ENCODE measurements at regions not wholly inside any gene's neighbourhood (a gene's known extent, or its start where the extent isn't known, plus 50 kb on each side); places are given as distances from the start of the nearest gene placed in this dataset.
"Not testable (repeated sequence)": the region's sequence is repeated elsewhere in the genome, so short reads cannot be mapped to it uniquely, and the experiment has no call there.

- Histone ChIP-seq H3K4me3 (ENCODE audit: low read depth in 1 of 2, low read length in 2 of 2) (no peak overlapping the region), H3K4me1 (ENCODE audit: control insufficient read depth in 2 of 2, insufficient read depth in 2 of 2, low read length in 1 of 2) (peaks cover 0 to 3% of the 10 kb centered on the region in 2 donors), H3K27ac (ENCODE audit: low read depth in 2 of 2, low read length in 1 of 2) (no peak overlapping the region), H3K36me3 (ENCODE audit: control insufficient read depth in 2 of 2, insufficient read depth in 2 of 2, low read length in 1 of 2) (no peaks in the 10 kb centered on the region), H3K9me3 (ENCODE audit: control insufficient read depth in 2 of 2, insufficient read depth in 1 of 2, low read depth in 1 of 2, low read length in 1 of 2) (no peaks in the 10 kb centered on the region), H3K27me3 (ENCODE audit: control insufficient read depth in 1 of 2, insufficient read depth in 2 of 2, low read length in 2 of 2) (no peaks in the 10 kb centered on the region)
- WGBS, 2 donors = 12 to 57% methylated on average over 1 of the region's 1 CpG
These were observed 489.4 kb upstream of the TNP1 start for GRCh38 chr2:217349251-217349650.

GRCh38 chr2:217347630-217348029 lies 487.8 kb upstream of the TNP1 start:
- H3K4me1 ChIP-seq (ENCODE audit: control insufficient read depth in 2 of 2, insufficient read depth in 2 of 2, low read length in 1 of 2); H3K27me3 ChIP-seq (ENCODE audit: control insufficient read depth in 1 of 2, insufficient read depth in 2 of 2, low read length in 2 of 2); H3K36me3 ChIP-seq (ENCODE audit: control insufficient read depth in 2 of 2, insufficient read depth in 2 of 2, low read length in 1 of 2); H3K27ac ChIP-seq (ENCODE audit: low read depth in 2 of 2, low read length in 1 of 2); H3K9me3 ChIP-seq (ENCODE audit: control insufficient read depth in 2 of 2, insufficient read depth in 1 of 2, low read depth in 1 of 2, low read length in 1 of 2); H3K4me3 ChIP-seq (ENCODE audit: low read depth in 1 of 2, low read length in 2 of 2): not testable (repeated sequence)
- 18% methylated on average over 3 of the region's 3 CpGs for WGBS, 2 donors

- 74 to 95% methylated on average over 1 of the region's 1 CpG for WGBS, 2 donors
- not testable (repeated sequence) for H3K36me3 ChIP-seq (ENCODE audit: control insufficient read depth in 2 of 2, insufficient read depth in 2 of 2, low read length in 1 of 2); H3K4me1 ChIP-seq (ENCODE audit: control insufficient read depth in 2 of 2, insufficient read depth in 2 of 2, low read length in 1 of 2); H3K4me3 ChIP-seq (ENCODE audit: low read depth in 1 of 2, low read length in 2 of 2); H3K9me3 ChIP-seq (ENCODE audit: control insufficient read depth in 2 of 2, insufficient read depth in 1 of 2, low read depth in 1 of 2, low read length in 1 of 2); H3K27me3 ChIP-seq (ENCODE audit: control insufficient read depth in 1 of 2, insufficient read depth in 2 of 2, low read length in 2 of 2); H3K27ac ChIP-seq (ENCODE audit: low read depth in 2 of 2, low read length in 1 of 2)
These were observed 486.2 kb upstream of the TNP1 start for GRCh38 chr2:217346043-217346442.

- H3K4me3 ChIP-seq (ENCODE audit: low read depth in 1 of 2, low read length in 2 of 2) = no peak overlapping the region
- H3K36me3 ChIP-seq (ENCODE audit: control insufficient read depth in 2 of 2, insufficient read depth in 2 of 2, low read length in 1 of 2) = no peaks in the 10 kb centered on the region
- H3K4me1 ChIP-seq (ENCODE audit: control insufficient read depth in 2 of 2, insufficient read depth in 2 of 2, low read length in 1 of 2) = no peaks in the 10 kb centered on the region
- no peaks in the 10 kb centered on the region for H3K27me3 ChIP-seq (ENCODE audit: control insufficient read depth in 1 of 2, insufficient read depth in 2 of 2, low read length in 2 of 2)
- no peaks in the 10 kb centered on the region for H3K9me3 ChIP-seq (ENCODE audit: control insufficient read depth in 2 of 2, insufficient read depth in 1 of 2, low read depth in 1 of 2, low read length in 1 of 2)
- 89 to 91% methylated on average over 1 of the region's 1 CpG for WGBS, 2 donors
- no peak overlapping the region for H3K27ac ChIP-seq (ENCODE audit: low read depth in 2 of 2, low read length in 1 of 2)
These were observed 481.0 kb upstream of the TNP1 start for GRCh38 chr2:217340899-217341298.

- H3K9me3 ChIP-seq (ENCODE audit: control insufficient read depth in 2 of 2, insufficient read depth in 1 of 2, low read depth in 1 of 2, low read length in 1 of 2) = no peaks in the 10 kb centered on the region
- no peaks in the 10 kb centered on the region for H3K27me3 ChIP-seq (ENCODE audit: control insufficient read depth in 1 of 2, insufficient read depth in 2 of 2, low read length in 2 of 2)
- H3K4me3 ChIP-seq (ENCODE audit: low read depth in 1 of 2, low read length in 2 of 2) = no peak overlapping the region
- H3K36me3 ChIP-seq (ENCODE audit: control insufficient read depth in 2 of 2, insufficient read depth in 2 of 2, low read length in 1 of 2) = no peaks in the 10 kb centered on the region
- H3K4me1 ChIP-seq (ENCODE audit: control insufficient read depth in 2 of 2, insufficient read depth in 2 of 2, low read length in 1 of 2) = no peaks in the 10 kb centered on the region
- no peak overlapping the region for H3K27ac ChIP-seq (ENCODE audit: low read depth in 2 of 2, low read length in 1 of 2)
These were observed 480.3 kb upstream of the TNP1 start for GRCh38 chr2:217340176-217340575.

GRCh38 chr2:217339753-217340152 lies 479.9 kb upstream of the TNP1 start:
- WGBS, 2 donors = 92 to 95% methylated on average over 5 of the region's 5 CpGs
- no peaks in the 10 kb centered on the region for H3K36me3 ChIP-seq (ENCODE audit: control insufficient read depth in 2 of 2, insufficient read depth in 2 of 2, low read length in 1 of 2)

GRCh38 chr2:217338306-217338916 lies 478.5 kb upstream of the TNP1 start:
- Histone ChIP-seq H3K4me1 (ENCODE audit: control insufficient read depth in 2 of 2, insufficient read depth in 2 of 2, low read length in 1 of 2) (no peaks in the 10 kb centered on the region), H3K27ac (ENCODE audit: low read depth in 2 of 2, low read length in 1 of 2) (no peak overlapping the region), H3K9me3 (ENCODE audit: control insufficient read depth in 2 of 2, insufficient read depth in 1 of 2, low read depth in 1 of 2, low read length in 1 of 2) (no peaks in the 10 kb centered on the region), H3K4me3 (ENCODE audit: low read depth in 1 of 2, low read length in 2 of 2) (no peak overlapping the region), H3K27me3 (ENCODE audit: control insufficient read depth in 1 of 2, insufficient read depth in 2 of 2, low read length in 2 of 2) (no peaks in the 10 kb centered on the region), H3K36me3 (ENCODE audit: control insufficient read depth in 2 of 2, insufficient read depth in 2 of 2, low read length in 1 of 2) (no peaks in the 10 kb centered on the region)
- 68 to 73% methylated on average over 4 of the region's 4 CpGs for WGBS, 2 donors

More at GRCh38 chr2:217339753-217340152, 479.9 kb upstream of the TNP1 start:
- no peaks in the 10 kb centered on the region for H3K9me3 ChIP-seq (ENCODE audit: control insufficient read depth in 2 of 2, insufficient read depth in 1 of 2, low read depth in 1 of 2, low read length in 1 of 2)
- H3K27me3 ChIP-seq (ENCODE audit: control insufficient read depth in 1 of 2, insufficient read depth in 2 of 2, low read length in 2 of 2) = no peaks in the 10 kb centered on the region
- no peak overlapping the region for H3K27ac ChIP-seq (ENCODE audit: low read depth in 2 of 2, low read length in 1 of 2)
- no peaks in the 10 kb centered on the region for H3K4me1 ChIP-seq (ENCODE audit: control insufficient read depth in 2 of 2, insufficient read depth in 2 of 2, low read length in 1 of 2)
- no peak overlapping the region for H3K4me3 ChIP-seq (ENCODE audit: low read depth in 1 of 2, low read length in 2 of 2)

- no peaks in the 10 kb centered on the region for H3K4me1 ChIP-seq (ENCODE audit: control insufficient read depth in 2 of 2, insufficient read depth in 2 of 2, low read length in 1 of 2)
- no peaks in the 10 kb centered on the region for H3K27me3 ChIP-seq (ENCODE audit: control insufficient read depth in 1 of 2, insufficient read depth in 2 of 2, low read length in 2 of 2)
- 83 to 95% methylated on average over 3 of the region's 3 CpGs for WGBS, 2 donors
- no peaks in the 10 kb centered on the region for H3K9me3 ChIP-seq (ENCODE audit: control insufficient read depth in 2 of 2, insufficient read depth in 1 of 2, low read depth in 1 of 2, low read length in 1 of 2)
- no peaks in the 10 kb centered on the region for H3K36me3 ChIP-seq (ENCODE audit: control insufficient read depth in 2 of 2, insufficient read depth in 2 of 2, low read length in 1 of 2)
- no peak overlapping the region for H3K27ac ChIP-seq (ENCODE audit: low read depth in 2 of 2, low read length in 1 of 2)
- no peak overlapping the region for H3K4me3 ChIP-seq (ENCODE audit: low read depth in 1 of 2, low read length in 2 of 2)
These were observed 477.9 kb upstream of the TNP1 start for GRCh38 chr2:217337771-217338170.

- Histone ChIP-seq H3K9me3 (ENCODE audit: control insufficient read depth in 2 of 2, insufficient read depth in 1 of 2, low read depth in 1 of 2, low read length in 1 of 2) (no peaks in the 10 kb centered on the region), H3K4me1 (ENCODE audit: control insufficient read depth in 2 of 2, insufficient read depth in 2 of 2, low read length in 1 of 2) (no peaks in the 10 kb centered on the region), H3K27me3 (ENCODE audit: control insufficient read depth in 1 of 2, insufficient read depth in 2 of 2, low read length in 2 of 2) (no peaks in the 10 kb centered on the region), H3K36me3 (ENCODE audit: control insufficient read depth in 2 of 2, insufficient read depth in 2 of 2, low read length in 1 of 2) (no peaks in the 10 kb centered on the region), H3K27ac (ENCODE audit: low read depth in 2 of 2, low read length in 1 of 2) (no peak overlapping the region), H3K4me3 (ENCODE audit: low read depth in 1 of 2, low read length in 2 of 2) (no peak overlapping the region)
- 89 to 94% methylated on average over 4 of the region's 4 CpGs for whole genome bisulfite sequencing, 2 donors
These were observed 476.8 kb upstream of the TNP1 start for GRCh38 chr2:217336694-217337093.

- Histone ChIP-seq H3K9me3 (ENCODE audit: control insufficient read depth in 2 of 2, insufficient read depth in 1 of 2, low read depth in 1 of 2, low read length in 1 of 2) (no peaks in the 10 kb centered on the region), H3K4me1 (ENCODE audit: control insufficient read depth in 2 of 2, insufficient read depth in 2 of 2, low read length in 1 of 2) (peaks cover 0 to 2% of the 10 kb centered on the region in 2 donors), H3K36me3 (ENCODE audit: control insufficient read depth in 2 of 2, insufficient read depth in 2 of 2, low read length in 1 of 2) (no peaks in the 10 kb centered on the region), H3K4me3 (ENCODE audit: low read depth in 1 of 2, low read length in 2 of 2) (no peak overlapping the region), H3K27ac (ENCODE audit: low read depth in 2 of 2, low read length in 1 of 2) (no peak overlapping the region), H3K27me3 (ENCODE audit: control insufficient read depth in 1 of 2, insufficient read depth in 2 of 2, low read length in 2 of 2) (no peaks in the 10 kb centered on the region)
- WGBS, 2 donors = 80 to 84% methylated on average over 5 of the region's 5 CpGs
These were observed 475.6 kb upstream of the TNP1 start for GRCh38 chr2:217335341-217335966.
